Colonic mucosa (tissue), 4 donors: ENCODE measurements at regions not wholly inside any gene's neighbourhood (a gene's known extent, or its start where the extent isn't known, plus 50 kb on each side); places are given as distances from the start of the nearest gene placed in this dataset.

Experiments
- DNase-seq: peaks from one replicate; pipeline ENCODE4 v3.0.0-alpha.2; 2020
- H3K27ac ChIP-seq: fragments of 200-600 bp; one replicate; pipeline ENCODE4 v1.8.0; 2021
- H3K27me3 ChIP-seq: fragments of 200-600 bp; one replicate; pipeline ENCODE4 v1.8.0; 2021
- H3K36me3 ChIP-seq: fragments of 200-600 bp; one replicate; pipeline ENCODE4 v1.8.0; 2021
- H3K4me1 ChIP-seq: fragments of 200-600 bp; one replicate; pipeline ENCODE4 v1.8.0; 2021; ENCODE audit warnings: mild to moderate bottlenecking
- H3K4me3 ChIP-seq: fragments of 200-600 bp; one replicate; pipeline ENCODE4 v1.8.0; 2021
- H3K9ac ChIP-seq, 2 donors: one replicate each; pipeline ENCODE4 v1.7.0; 2013; ENCODE audit warnings: control low read depth in 2 of 2, low read depth in 2 of 2, low read length in 2 of 2
- H3K9me3 ChIP-seq: fragments of 200-600 bp; one replicate; pipeline ENCODE4 v1.8.0; 2021
- intact Hi-C: fragments of 100-400 bp; cut with DNase I; formaldehyde crosslinking; loops from one replicate; pipeline ENCODE4 v1.14.1; 2022
- TF ChIP-seq, protein P1 (sequence below): fragments of 200-600 bp; IDR thresholded peaks from one replicate; pipeline ENCODE4 v1.8.0; 2022; ENCODE audit warnings: antibody characterized with exemption, mild to moderate bottlenecking
- donor health status: healthy.
- donor health status: DM: no; HTN: no; CAD: no.
- donor health status: DM: no; HTN: no; CAD: no.

DNA sequence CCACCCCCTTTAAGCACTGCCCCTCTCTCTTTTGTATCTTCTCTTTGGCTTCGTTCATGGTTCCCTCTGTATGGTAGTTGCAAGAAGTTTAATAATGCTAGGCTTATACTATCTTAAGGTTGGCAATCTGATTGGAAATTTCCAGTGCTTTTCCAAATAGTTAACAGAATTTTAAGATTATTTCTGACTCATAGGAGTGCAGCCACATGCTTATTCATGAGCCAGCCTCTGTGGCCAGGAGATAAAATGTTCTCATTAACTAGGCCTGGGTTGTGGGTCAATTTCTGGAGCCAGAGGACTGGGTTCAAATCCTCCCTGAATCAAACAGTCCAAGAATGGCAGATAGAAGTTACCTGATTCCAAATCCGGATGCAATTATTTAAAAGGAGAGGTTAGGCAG, 103.1 kb downstream of the ATP6V1G3 start:
- H3K9ac ChIP-seq, result no peak overlapping the region
- no peak overlapping the region for H3K27ac ChIP-seq
- DNase-seq, result no peak
- intact Hi-C loops, result no loop called here
- TF ChIP-seq, protein P1, sequence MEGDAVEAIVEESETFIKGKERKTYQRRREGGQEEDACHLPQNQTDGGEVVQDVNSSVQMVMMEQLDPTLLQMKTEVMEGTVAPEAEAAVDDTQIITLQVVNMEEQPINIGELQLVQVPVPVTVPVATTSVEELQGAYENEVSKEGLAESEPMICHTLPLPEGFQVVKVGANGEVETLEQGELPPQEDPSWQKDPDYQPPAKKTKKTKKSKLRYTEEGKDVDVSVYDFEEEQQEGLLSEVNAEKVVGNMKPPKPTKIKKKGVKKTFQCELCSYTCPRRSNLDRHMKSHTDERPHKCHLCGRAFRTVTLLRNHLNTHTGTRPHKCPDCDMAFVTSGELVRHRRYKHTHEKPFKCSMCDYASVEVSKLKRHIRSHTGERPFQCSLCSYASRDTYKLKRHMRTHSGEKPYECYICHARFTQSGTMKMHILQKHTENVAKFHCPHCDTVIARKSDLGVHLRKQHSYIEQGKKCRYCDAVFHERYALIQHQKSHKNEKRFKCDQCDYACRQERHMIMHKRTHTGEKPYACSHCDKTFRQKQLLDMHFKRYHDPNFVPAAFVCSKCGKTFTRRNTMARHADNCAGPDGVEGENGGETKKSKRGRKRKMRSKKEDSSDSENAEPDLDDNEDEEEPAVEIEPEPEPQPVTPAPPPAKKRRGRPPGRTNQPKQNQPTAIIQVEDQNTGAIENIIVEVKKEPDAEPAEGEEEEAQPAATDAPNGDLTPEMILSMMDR, result no peak
- no peaks in the 10 kb centered on the region for H3K36me3 ChIP-seq
- H3K4me3 ChIP-seq, result no peak overlapping the region
- no peaks in the 10 kb centered on the region for H3K27me3 ChIP-seq
- H3K9me3 ChIP-seq, result no peaks in the 10 kb centered on the region
- no peaks in the 10 kb centered on the region for H3K4me1 ChIP-seq

DNA sequence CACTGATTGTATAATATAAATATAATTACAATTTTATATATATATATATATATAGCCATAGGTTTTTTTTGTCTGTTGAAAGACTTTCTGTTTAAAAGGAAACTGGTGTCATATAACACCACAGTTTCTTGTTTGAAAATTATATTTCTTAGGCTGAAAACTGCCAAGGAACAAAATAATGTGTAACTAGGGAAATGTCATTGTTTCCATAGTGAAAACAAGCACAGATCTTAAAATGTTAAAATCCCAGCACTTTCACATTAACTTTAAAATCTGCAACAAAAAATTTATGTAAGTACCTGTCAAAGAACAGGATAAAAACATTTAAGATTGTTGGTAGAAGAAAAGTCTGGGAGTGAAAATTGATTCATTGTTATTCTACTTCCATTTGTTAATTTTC, 104.2 kb downstream of the ATP6V1G3 start:
- no peaks in the 10 kb centered on the region for H3K27me3 ChIP-seq
- H3K36me3 ChIP-seq, result no peaks in the 10 kb centered on the region
- no peak for DNase-seq
- intact Hi-C loops, result no loop called here
- no peak overlapping the region for H3K9ac ChIP-seq
- H3K9me3 ChIP-seq, result no peaks in the 10 kb centered on the region
- H3K4me3 ChIP-seq, result no peak overlapping the region
- TF ChIP-seq, protein P1, result no peak
- no peak overlapping the region for H3K27ac ChIP-seq
- H3K4me1 ChIP-seq, result no peaks in the 10 kb centered on the region

DNA sequence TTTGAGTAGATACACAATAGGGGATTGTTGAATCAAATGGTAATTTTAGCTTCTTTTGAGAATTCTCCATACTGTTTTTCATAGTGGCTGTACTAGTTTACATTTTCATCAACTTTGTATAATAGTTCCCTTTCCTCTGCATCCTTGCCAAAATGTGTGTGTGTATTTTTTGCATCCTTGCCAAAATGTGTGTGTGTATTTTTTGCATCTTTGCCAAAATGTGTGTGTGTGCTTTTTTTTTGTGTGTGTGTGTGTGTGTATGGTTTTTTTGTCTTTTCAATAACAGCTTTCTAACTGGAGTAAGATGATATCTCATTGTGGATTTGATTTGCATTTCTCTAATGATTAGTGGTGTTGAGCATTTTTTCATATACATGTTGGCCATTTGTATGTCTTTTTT, 105.4 kb downstream of the ATP6V1G3 start:
- intact Hi-C loops, result no loop called here
- no peaks in the 10 kb centered on the region for H3K4me1 ChIP-seq

DNA sequence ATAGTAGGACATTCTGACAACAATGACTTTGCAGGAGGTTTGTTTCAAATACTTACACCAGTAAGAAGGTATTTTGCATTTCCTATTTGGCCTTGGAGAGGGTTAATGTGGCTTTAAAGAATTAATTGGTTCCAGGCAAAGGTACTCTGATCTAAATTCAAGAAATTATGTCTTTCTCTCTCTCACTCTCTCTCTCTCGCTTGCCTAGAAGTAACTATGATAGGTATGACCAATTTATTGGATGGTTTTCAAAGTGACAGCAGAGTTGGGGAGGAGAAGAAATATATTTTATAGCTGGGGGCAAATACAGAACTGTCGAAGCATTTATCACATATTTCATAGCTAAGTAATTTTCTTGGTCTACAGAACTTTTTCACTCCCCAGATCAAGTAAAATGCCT, 116.0 kb downstream of the ATP6V1G3 start:
- Histone ChIP-seq H3K4me3 (no peak overlapping the region), H3K27ac (no peak overlapping the region), H3K9me3 (no peaks in the 10 kb centered on the region), H3K4me1 (no peaks in the 10 kb centered on the region), H3K27me3 (no peaks in the 10 kb centered on the region), H3K36me3 (no peaks in the 10 kb centered on the region), H3K9ac (no peak overlapping the region)
- no peak for DNase-seq
- TF ChIP-seq, protein P1, result no peak
- intact Hi-C loops, result no loop called here

More for the DNA sequence above, 105.4 kb downstream of the ATP6V1G3 start:
- no peak for DNase-seq
- no peaks in the 10 kb centered on the region for H3K27me3 ChIP-seq
- no peak overlapping the region for H3K9ac ChIP-seq
- H3K36me3 ChIP-seq, result no peaks in the 10 kb centered on the region
- TF ChIP-seq, protein P1, result no peak
- H3K4me3 ChIP-seq, result no peak overlapping the region
- H3K9me3 ChIP-seq, result no peaks in the 10 kb centered on the region
- H3K27ac ChIP-seq, result no peak overlapping the region

DNA sequence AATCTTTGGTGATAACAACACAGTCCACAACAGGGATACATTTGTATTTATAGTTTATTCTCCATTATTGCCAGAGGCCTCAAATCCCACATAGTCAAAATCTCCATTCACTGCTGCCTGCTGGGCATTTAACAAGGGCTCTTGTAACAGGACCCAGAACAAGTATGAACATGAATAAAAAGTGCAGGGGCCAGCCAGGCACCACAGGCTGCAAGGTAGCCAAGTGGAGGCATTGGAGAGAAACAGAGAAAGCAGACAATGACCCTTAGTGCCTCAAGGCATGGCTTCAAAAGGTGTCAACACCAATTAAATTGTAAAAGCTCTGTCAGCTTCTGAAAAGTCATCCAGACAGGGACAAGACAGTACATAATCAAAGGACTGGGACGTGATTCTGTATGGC, 116.8 kb downstream of the ATP6V1G3 start:
- DNase-seq, result no peak
- TF ChIP-seq, protein P1, result no peak
- Histone ChIP-seq H3K9ac (no peak overlapping the region), H3K27me3 (no peaks in the 10 kb centered on the region), H3K9me3 (no peaks in the 10 kb centered on the region), H3K27ac (no peak overlapping the region), H3K4me1 (no peaks in the 10 kb centered on the region), H3K4me3 (no peak overlapping the region), H3K36me3 (no peaks in the 10 kb centered on the region)
- intact Hi-C loops, result no loop called here

DNA sequence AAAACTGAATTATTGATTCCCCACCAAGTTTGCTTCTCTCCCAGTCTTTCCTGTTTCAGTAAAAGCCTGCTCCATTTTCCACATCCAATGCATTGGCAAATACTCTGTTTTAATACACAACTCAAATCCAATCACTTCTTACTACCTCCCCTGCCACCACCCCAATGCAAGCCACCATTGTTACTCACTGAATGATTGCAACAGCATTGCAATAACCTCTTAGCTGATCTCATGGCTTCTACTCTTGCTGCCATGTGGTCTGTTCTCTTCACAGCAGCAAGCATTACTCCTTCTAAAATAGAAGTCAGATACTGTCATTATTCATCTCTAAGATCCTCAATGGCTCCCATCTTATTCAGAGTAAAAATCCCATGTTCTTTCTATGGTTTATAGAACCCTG, 123.4 kb downstream of the ATP6V1G3 start:
- H3K4me1 ChIP-seq, result no peaks in the 10 kb centered on the region

More for the DNA sequence above, 123.4 kb downstream of the ATP6V1G3 start:
- DNase-seq, result no peak
- Histone ChIP-seq H3K9ac (no peak overlapping the region), H3K27me3 (no peaks in the 10 kb centered on the region), H3K36me3 (no peaks in the 10 kb centered on the region), H3K4me3 (no peak overlapping the region), H3K9me3 (no peaks in the 10 kb centered on the region), H3K27ac (no peak overlapping the region)
- intact Hi-C loops, result no loop called here
- TF ChIP-seq, protein P1, result no peak
